DMS53 treated with DMSO at 0.1 percent for 48 hours (cell line): ENCODE measurements at regions not wholly inside any gene's neighbourhood (a gene's known extent, or its start where the extent isn't known, plus 50 kb on each side); places are given as distances from the start of the nearest gene placed in this dataset.

Experiments used
- DNase-seq: peaks from one replicate; lab custom pipeline; 2025; ENCODE audit not compliant: unreplicated experiment; lab: John Stamatoyannopoulos, UW

GRCh38 chr7:106166651-106167342 is 54.7 kb upstream of the SYPL1 start:
- peak; percentile 50 for DNase-seq

GRCh38 chr7:106165337-106165736 is 53.2 kb upstream of the SYPL1 start:
- DNase-seq, result no peak

GRCh38 chr7:106163257-106163656 is 51.1 kb upstream of the SYPL1 start:
- no peak for DNase-seq
